Brain microvascular endothelial cell (primary cell): ENCODE measurements at regions not wholly inside any gene's neighbourhood (a gene's known extent, or its start where the extent isn't known, plus 50 kb on each side); places are given as distances from the start of the nearest gene placed in this dataset.

ENCODE experiments used
- DNase-seq: peaks from one replicate; pipeline ENCODE4 v3.0.0-alpha.2; 2020
- H3K27ac ChIP-seq: fragments of 250-450 bp; sonication (Bioruptor Pico); 2 replicates; pipeline ENCODE4 v1.5.1; 2020; ENCODE audit warnings: mild to moderate bottlenecking, moderate library complexity
- H3K27me3 ChIP-seq: fragments of 250-450 bp; sonication (Bioruptor Pico); replicated peaks from 2 replicates; pipeline ENCODE4 v1.5.1; 2020; ENCODE audit warnings: mild to moderate bottlenecking
- H3K36me3 ChIP-seq: fragments of 250-450 bp; sonication (Bioruptor Pico); replicated peaks from 2 replicates; pipeline ENCODE4 v1.5.1; 2020; ENCODE audit warnings: mild to moderate bottlenecking
- H3K4me3 ChIP-seq: 2 replicates; pipeline ENCODE4 v1.5.1; 2011; ENCODE audit warnings: low read depth, mild to moderate bottlenecking, control low read depth, low read length, moderate library complexity
- in situ Hi-C: cut with HindIII; loops from 2 replicates; pipeline ENCODE4 v1.10.0; 2017; ENCODE audit warnings: low sequenced_read_pairs, low pct_ligation_motif_present
- TF ChIP-seq, protein P1 (sequence below): IDR thresholded peaks from 2 replicates; pipeline ENCODE4 v1.5.1; 2011; ENCODE audit warnings: low read depth, mild to moderate bottlenecking, moderate library complexity, low read length, control low read depth, inconsistent platforms; ENCODE audit errors: missing control alignments

DNA sequence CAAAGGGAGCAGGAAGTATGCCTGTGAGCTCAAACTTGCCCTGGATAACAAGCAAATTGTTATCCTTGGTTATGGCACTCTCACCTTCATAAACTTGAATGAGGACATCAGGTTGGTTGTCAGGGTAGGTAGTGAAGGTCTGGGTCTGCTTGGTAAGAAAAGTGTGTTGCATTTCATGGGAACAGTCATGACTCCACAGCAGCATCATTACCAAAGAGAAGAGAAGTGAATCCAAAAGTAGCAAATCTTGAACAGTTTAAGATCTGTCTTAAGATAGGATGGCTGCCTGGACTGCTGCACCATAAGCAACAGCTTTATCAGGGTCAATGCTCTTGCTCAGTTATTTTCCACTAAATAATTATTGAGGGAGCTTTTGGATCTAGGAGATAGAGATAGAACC is 350.7 kb upstream of the MAP2 start:
- TF ChIP-seq, protein P1, sequence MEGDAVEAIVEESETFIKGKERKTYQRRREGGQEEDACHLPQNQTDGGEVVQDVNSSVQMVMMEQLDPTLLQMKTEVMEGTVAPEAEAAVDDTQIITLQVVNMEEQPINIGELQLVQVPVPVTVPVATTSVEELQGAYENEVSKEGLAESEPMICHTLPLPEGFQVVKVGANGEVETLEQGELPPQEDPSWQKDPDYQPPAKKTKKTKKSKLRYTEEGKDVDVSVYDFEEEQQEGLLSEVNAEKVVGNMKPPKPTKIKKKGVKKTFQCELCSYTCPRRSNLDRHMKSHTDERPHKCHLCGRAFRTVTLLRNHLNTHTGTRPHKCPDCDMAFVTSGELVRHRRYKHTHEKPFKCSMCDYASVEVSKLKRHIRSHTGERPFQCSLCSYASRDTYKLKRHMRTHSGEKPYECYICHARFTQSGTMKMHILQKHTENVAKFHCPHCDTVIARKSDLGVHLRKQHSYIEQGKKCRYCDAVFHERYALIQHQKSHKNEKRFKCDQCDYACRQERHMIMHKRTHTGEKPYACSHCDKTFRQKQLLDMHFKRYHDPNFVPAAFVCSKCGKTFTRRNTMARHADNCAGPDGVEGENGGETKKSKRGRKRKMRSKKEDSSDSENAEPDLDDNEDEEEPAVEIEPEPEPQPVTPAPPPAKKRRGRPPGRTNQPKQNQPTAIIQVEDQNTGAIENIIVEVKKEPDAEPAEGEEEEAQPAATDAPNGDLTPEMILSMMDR: no peak
- H3K4me3 ChIP-seq: no peak overlapping the region
- H3K27me3 ChIP-seq: no peaks in the 10 kb centered on the region
- no peaks in the 10 kb centered on the region for H3K36me3 ChIP-seq
- no peak overlapping the region for H3K27ac ChIP-seq
- in situ Hi-C loops: no loop called here
- no peak for DNase-seq

DNA sequence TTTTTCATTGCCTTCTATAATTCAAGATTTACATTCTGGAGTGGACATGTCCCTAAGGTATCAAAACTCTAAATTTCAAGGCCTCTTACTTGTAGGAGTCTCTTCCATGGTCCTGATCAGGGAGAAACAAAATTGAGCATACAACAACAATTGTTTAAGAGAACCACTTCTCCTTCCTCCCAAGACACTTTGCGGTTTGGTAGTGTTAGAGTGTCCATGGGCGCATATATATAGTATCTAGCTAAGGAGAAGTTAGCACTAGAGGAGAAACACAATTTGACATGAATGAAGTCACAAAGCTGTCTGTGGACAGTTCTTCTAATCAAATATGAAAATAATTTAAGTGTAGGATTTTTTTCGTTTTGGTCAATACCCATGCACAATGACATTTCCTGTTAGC is 349.1 kb upstream of the MAP2 start:
- Histone ChIP-seq H3K27me3 (no peaks in the 10 kb centered on the region), H3K4me3 (no peak overlapping the region), H3K27ac (no peak overlapping the region), H3K36me3 (no peaks in the 10 kb centered on the region)
- DNase-seq: no peak
- in situ Hi-C loops: no loop called here
- TF ChIP-seq, protein P1: no peak

DNA sequence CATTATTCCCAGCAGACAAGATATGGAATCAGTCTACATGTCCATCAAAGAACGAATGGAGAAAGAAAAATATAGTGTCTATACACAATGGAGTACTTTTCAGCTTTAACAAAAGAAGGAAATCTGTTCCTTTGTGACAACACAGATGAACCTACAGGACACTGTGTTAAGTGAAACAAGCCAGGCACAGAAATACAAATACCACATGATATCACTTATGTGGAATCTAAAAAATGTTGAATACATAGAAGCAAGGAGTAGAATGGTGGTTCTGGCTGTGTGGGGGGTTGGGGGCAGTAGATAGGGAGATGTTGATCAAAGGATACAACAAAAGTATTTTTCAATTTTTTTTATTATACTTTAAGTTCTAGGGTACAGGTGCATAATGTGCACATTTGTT is 347.7 kb upstream of the MAP2 start:
- Histone ChIP-seq H3K27ac (no peak overlapping the region), H3K36me3 (no peaks in the 10 kb centered on the region), H3K4me3 (no peak overlapping the region), H3K27me3 (no peaks in the 10 kb centered on the region)
- in situ Hi-C loops: no loop called here
- TF ChIP-seq, protein P1: no peak
- DNase-seq: no peak

DNA sequence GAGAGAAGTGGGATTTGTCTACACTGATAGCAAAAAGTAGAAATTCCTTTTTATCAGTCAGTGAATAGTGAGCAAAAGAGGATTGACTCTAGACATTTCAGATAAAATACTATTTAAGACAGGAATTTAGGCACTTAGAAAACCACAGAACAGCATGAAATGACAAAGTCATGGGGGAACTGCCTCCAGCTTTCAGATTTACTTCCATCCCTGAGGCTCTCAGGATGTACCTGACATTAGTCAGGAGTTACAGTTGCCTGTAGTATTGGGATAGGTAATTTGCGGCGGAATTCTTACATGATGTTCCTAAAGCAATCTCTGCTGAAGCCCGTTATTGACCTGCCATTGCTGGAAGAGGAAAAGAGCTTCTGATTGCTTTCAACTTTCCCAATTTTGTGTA is 337.1 kb upstream of the MAP2 start:
- Histone ChIP-seq H3K36me3 (no peaks in the 10 kb centered on the region), H3K27ac (no peak overlapping the region), H3K4me3 (no peak overlapping the region), H3K27me3 (no peaks in the 10 kb centered on the region)
- in situ Hi-C loops: no loop called here
- DNase-seq: no peak
- TF ChIP-seq, protein P1: no peak

DNA sequence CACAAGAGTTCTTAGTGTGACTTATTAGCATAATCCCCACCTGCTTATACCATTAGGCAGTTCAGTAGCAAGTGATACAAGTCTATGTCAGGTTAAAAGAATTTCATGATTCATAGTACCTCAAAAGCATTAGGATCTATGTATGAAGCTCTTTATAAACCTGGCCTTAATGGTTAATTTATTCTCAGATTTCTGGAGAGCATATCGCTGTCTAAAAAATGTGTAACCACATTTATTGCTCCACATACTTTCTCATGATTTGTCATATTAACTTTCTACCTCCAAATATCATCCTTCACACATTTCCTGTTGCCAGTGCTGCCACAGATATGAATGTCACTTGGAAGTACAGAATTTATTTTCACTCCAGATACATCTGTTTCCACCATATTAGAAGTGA is 332.8 kb upstream of the MAP2 start:
- Histone ChIP-seq H3K4me3 (no peak overlapping the region), H3K27ac (no peak overlapping the region), H3K27me3 (no peaks in the 10 kb centered on the region), H3K36me3 (no peaks in the 10 kb centered on the region)
- DNase-seq: no peak
- TF ChIP-seq, protein P1: no peak
- in situ Hi-C loops: no loop called here

DNA sequence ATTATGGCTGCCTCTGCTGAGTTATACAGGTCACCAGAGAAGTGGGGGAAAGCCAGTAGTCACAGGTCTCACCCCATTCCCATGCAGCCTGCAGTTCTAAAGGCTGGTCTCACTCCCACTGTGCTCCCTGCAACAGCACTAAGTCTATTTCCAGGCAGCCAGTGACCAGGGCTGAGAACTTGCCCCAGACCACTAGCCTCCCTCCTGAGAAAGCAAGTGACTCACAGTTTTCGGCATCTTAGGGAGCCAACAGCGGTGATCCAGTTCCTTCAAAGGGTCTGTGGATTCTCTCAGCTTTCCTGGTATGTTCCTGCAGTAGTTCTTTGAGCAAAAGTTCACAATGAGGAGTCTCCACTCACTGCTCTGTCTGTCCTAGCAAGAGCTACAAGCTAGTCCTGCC is 329.6 kb upstream of the MAP2 start:
- Histone ChIP-seq H3K36me3 (no peaks in the 10 kb centered on the region), H3K27me3 (no peaks in the 10 kb centered on the region), H3K4me3 (no peak overlapping the region), H3K27ac (no peak overlapping the region)
- TF ChIP-seq, protein P1: no peak
- DNase-seq: no peak
- in situ Hi-C loops: no loop called here
